ENCODE measurements at regions not wholly inside any gene's neighbourhood (a gene's known extent, or its start where the extent isn't known, plus 50 kb on each side); places are given as distances from the start of the nearest gene placed in this dataset.

DNA sequence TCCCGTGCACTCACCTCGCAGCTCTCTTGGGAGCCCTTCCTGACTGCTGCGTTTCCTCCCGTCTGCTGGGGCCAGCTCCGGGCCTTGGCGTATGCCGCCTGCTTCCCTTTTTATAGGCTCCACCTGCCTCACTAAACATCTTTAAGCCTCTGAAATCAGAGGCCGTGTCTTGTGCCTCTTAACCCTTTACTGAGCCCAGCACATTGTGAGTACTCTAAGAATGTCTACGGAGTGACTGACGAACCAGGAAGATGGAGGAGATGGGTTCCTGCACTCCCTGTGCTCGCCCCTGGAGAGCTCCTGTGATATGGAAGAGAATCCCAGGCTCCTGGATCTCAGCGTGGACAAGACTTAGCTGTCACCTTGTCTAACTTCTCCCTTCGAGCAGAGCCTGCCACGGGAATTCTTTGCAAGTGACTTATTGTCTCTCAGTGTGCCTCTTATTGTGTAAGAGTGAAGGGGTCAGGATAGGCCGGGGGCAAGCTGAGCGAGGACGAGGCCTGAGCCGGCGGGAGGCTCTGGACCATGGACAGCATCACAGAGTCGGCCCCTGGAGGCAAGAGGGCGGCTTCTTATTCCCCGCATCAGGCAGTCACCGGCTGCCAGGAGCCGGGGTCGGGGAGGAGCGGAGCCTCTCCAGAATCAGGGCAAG is 70.9 kb upstream of the CCDC167 start:
- CTCF ChIA-PET, result no interaction called here
- Histone ChIP-seq H3K4me1 (ENCODE audit: control insufficient read depth, insufficient read depth, low read length) (peaks cover 22% of the 10 kb centered on the region), H3K36me3 (ENCODE audit: control insufficient read depth, insufficient read depth, low read length) (no peaks in the 10 kb centered on the region), H3K9me3 (ENCODE audit: control insufficient read depth, insufficient read depth, low read depth, low read length) (no peaks in the 10 kb centered on the region), H3K4me3 (ENCODE audit: low read depth in 2 of 2, low read length in 2 of 2) (no peak overlapping the region), H3K27me3 (ENCODE audit: control insufficient read depth, insufficient read depth, low read length) (no peaks in the 10 kb centered on the region), H3K27ac (ENCODE audit: low read length) (peak overlapping the region; percentile 18; the same call in 1 of the 2 replicates)
- DNase-seq (ENCODE audit: low read depth, low spot score), result no peak
- in situ Hi-C loops (cut with HindIII; ENCODE audit: low pct_unique_long_range_greater_than_20kb, low sequenced_read_pairs) (no loop called here), intact Hi-C loops (cut with micrococcal nuclease; ENCODE audit: unreplicated experiment) (no loop called here)
- ATAC-seq, result no peak
- POLR2A ChIA-PET, result no interaction called here
- TF ChIP-seq, protein P1, sequence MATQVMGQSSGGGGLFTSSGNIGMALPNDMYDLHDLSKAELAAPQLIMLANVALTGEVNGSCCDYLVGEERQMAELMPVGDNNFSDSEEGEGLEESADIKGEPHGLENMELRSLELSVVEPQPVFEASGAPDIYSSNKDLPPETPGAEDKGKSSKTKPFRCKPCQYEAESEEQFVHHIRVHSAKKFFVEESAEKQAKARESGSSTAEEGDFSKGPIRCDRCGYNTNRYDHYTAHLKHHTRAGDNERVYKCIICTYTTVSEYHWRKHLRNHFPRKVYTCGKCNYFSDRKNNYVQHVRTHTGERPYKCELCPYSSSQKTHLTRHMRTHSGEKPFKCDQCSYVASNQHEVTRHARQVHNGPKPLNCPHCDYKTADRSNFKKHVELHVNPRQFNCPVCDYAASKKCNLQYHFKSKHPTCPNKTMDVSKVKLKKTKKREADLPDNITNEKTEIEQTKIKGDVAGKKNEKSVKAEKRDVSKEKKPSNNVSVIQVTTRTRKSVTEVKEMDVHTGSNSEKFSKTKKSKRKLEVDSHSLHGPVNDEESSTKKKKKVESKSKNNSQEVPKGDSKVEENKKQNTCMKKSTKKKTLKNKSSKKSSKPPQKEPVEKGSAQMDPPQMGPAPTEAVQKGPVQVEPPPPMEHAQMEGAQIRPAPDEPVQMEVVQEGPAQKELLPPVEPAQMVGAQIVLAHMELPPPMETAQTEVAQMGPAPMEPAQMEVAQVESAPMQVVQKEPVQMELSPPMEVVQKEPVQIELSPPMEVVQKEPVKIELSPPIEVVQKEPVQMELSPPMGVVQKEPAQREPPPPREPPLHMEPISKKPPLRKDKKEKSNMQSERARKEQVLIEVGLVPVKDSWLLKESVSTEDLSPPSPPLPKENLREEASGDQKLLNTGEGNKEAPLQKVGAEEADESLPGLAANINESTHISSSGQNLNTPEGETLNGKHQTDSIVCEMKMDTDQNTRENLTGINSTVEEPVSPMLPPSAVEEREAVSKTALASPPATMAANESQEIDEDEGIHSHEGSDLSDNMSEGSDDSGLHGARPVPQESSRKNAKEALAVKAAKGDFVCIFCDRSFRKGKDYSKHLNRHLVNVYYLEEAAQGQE (IDR thresholded peaks at IDR 0.05; ENCODE audit: insufficient read depth in 1 of 2, low read depth in 2 of 2, low read length in 1 of 2), result peak in 1 of 2 experiments; percentile 58; a peak in 1 of 4 replicates
- TF ChIP-seq POLR2AphosphoS5 (IDR thresholded peaks at IDR 0.05; ENCODE audit: low read depth, low read length), result no peak
- BruUV-seq (replicated peaks), result no TSS peak

DNA sequence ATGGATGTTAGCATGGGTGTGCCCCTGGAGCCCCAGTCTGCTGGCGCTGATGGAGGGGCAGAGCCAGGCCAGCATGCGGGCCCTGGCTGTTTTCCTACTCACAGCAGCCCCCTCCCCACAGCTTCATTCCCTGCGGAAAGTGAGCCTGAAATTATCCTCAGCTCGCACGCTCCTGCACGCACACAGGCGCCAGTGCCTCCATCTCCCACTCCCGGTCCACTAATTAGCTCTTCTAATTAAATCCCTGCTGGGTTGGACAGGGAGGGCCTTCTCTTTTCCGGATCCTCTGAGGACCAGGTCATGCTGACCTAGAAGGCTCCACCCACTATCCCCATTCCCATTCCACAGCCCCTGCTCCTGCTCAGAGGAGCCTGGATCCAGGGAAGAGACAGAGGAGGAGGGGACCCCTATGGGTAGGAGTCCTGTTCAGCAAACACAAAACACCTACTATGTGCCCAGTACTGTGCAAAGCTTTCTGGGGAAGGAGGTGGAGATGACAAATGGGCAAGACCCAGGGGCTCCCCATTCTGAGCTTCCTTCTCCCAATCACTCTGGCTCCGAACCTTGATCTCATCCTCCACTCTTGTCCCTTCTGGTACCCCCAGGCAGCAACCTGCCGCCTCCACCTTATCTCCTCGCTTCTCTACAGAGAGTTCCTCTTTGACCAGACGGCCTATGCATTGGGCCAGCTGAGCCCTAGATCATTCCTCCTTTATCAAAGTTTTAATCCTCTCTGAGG is 70.2 kb upstream of the CCDC167 start:
- no peak for ATAC-seq
- H3K4me1 ChIP-seq (ENCODE audit: control insufficient read depth, insufficient read depth, low read length), result peaks cover 24% of the 10 kb centered on the region
- no peaks in the 10 kb centered on the region for H3K36me3 ChIP-seq (ENCODE audit: control insufficient read depth, insufficient read depth, low read length)
- ChIA-PET CTCF (no interaction called here), POLR2A (no interaction called here)
- H3K9me3 ChIP-seq (ENCODE audit: control insufficient read depth, insufficient read depth, low read depth, low read length), result no peaks in the 10 kb centered on the region
- no peaks in the 10 kb centered on the region for H3K27me3 ChIP-seq (ENCODE audit: control insufficient read depth, insufficient read depth, low read length)
- peak overlapping the region; percentile 18; the same call in 1 of the 2 replicates for H3K27ac ChIP-seq (ENCODE audit: low read length)
- H3K4me3 ChIP-seq (ENCODE audit: low read depth in 2 of 2, low read length in 2 of 2), result no peak overlapping the region
- in situ Hi-C loops (cut with HindIII; ENCODE audit: low pct_unique_long_range_greater_than_20kb, low sequenced_read_pairs), result no loop called here
- TF ChIP-seq SIN3A (IDR thresholded peaks at IDR 0.05; ENCODE audit: borderline replicate concordance, insufficient read depth, low read depth, low read length), result no peak
- TF ChIP-seq TCF7L2 (IDR thresholded peaks at IDR 0.05; ENCODE audit: low read depth, low read length), result no peak
- TF ChIP-seq, protein P2, sequence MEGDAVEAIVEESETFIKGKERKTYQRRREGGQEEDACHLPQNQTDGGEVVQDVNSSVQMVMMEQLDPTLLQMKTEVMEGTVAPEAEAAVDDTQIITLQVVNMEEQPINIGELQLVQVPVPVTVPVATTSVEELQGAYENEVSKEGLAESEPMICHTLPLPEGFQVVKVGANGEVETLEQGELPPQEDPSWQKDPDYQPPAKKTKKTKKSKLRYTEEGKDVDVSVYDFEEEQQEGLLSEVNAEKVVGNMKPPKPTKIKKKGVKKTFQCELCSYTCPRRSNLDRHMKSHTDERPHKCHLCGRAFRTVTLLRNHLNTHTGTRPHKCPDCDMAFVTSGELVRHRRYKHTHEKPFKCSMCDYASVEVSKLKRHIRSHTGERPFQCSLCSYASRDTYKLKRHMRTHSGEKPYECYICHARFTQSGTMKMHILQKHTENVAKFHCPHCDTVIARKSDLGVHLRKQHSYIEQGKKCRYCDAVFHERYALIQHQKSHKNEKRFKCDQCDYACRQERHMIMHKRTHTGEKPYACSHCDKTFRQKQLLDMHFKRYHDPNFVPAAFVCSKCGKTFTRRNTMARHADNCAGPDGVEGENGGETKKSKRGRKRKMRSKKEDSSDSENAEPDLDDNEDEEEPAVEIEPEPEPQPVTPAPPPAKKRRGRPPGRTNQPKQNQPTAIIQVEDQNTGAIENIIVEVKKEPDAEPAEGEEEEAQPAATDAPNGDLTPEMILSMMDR (IDR thresholded peaks at IDR 0.05), result no peak
- TF ChIP-seq, protein P1 (IDR thresholded peaks at IDR 0.05; ENCODE audit: insufficient read depth in 1 of 2, low read depth in 2 of 2, low read length in 1 of 2), result no peak
- TF ChIP-seq POLR2AphosphoS5 (IDR thresholded peaks at IDR 0.05; ENCODE audit: low read depth, low read length), result no peak
- no peak for DNase-seq (ENCODE audit: low read depth, low spot score)
- BruUV-seq (replicated peaks), result no TSS peak
- intact Hi-C loops (cut with micrococcal nuclease; ENCODE audit: unreplicated experiment), result loop anchor here (10.0 kb wide), 2 partner anchors 125 to 925 kb away; partner anchors contain the start of gene MDGA1

All from Panc1 (cell line).